Mucosa of stomach (tissue), 1 donor: ENCODE measurements at regions not wholly inside any gene's neighbourhood (a gene's known extent, or its start where the extent isn't known, plus 50 kb on each side); places are given as distances from the start of the nearest gene placed in this dataset.
"Not testable (repeated sequence)": the region's sequence is repeated elsewhere in the genome, so short reads cannot be mapped to it uniquely, and the experiment has no call there.

Experiments
- H3K27me3 ChIP-seq: one replicate; pipeline ENCODE4 v1.7.0; 2013; ENCODE audit warnings: mild to moderate bottlenecking, low read length; ENCODE audit not compliant: control insufficient read depth, insufficient read depth
- H3K36me3 ChIP-seq: one replicate; pipeline ENCODE4 v1.7.0; 2013; ENCODE audit warnings: low read length; ENCODE audit not compliant: control insufficient read depth, insufficient read depth
- H3K4me1 ChIP-seq: one replicate; pipeline ENCODE4 v1.7.0; 2013; ENCODE audit warnings: mild to moderate bottlenecking, low read length; ENCODE audit not compliant: control insufficient read depth, insufficient read depth
- H3K4me3 ChIP-seq: one replicate; pipeline ENCODE4 v1.7.0; 2013; ENCODE audit warnings: low read length
- H3K9ac ChIP-seq: one replicate; pipeline ENCODE4 v1.7.0; 2013; ENCODE audit warnings: mild to moderate bottlenecking, low read length, moderate library complexity
- H3K9me3 ChIP-seq: one replicate; pipeline ENCODE4 v1.7.0; 2013; ENCODE audit warnings: mild to moderate bottlenecking, low read length, moderate library complexity; ENCODE audit not compliant: control insufficient read depth
- donor health status: Pancreatic carcinoma.

- Histone ChIP-seq H3K9ac (no peak overlapping the region), H3K36me3 (no peaks in the 10 kb centered on the region), H3K27me3 (no peaks in the 10 kb centered on the region), H3K4me3 (no peak overlapping the region), H3K4me1 (no peaks in the 10 kb centered on the region), H3K9me3 (no peaks in the 10 kb centered on the region)
Measured at GRCh38 chr15:91635080-91635479, 218.4 kb upstream of the SLCO3A1 start.

- Histone ChIP-seq H3K4me1 (no peaks in the 10 kb centered on the region), H3K27me3 (no peaks in the 10 kb centered on the region), H3K36me3 (no peaks in the 10 kb centered on the region), H3K9me3 (no peaks in the 10 kb centered on the region), H3K4me3 (no peak overlapping the region), H3K9ac (no peak overlapping the region)
Measured at GRCh38 chr15:91635641-91636040, 217.9 kb upstream of the SLCO3A1 start.

GRCh38 chr15:91649016-91649415 lies 204.5 kb upstream of the SLCO3A1 start:
- H3K27me3 ChIP-seq = no peaks in the 10 kb centered on the region
- no peaks in the 10 kb centered on the region for H3K36me3 ChIP-seq
- no peaks in the 10 kb centered on the region for H3K9me3 ChIP-seq
- H3K4me3 ChIP-seq = no peak overlapping the region
- H3K9ac ChIP-seq = no peak overlapping the region
- H3K4me1 ChIP-seq = no peaks in the 10 kb centered on the region

- H3K4me3 ChIP-seq = no peak overlapping the region
- H3K9ac ChIP-seq = no peak overlapping the region
- H3K4me1 ChIP-seq = no peaks in the 10 kb centered on the region
- H3K36me3 ChIP-seq = no peaks in the 10 kb centered on the region
- H3K27me3 ChIP-seq = no peaks in the 10 kb centered on the region
- no peaks in the 10 kb centered on the region for H3K9me3 ChIP-seq
Measured at GRCh38 chr15:91649831-91650321, 203.6 kb upstream of the SLCO3A1 start.

- no peaks in the 10 kb centered on the region for H3K36me3 ChIP-seq
- no peaks in the 10 kb centered on the region for H3K4me1 ChIP-seq
- H3K4me3 ChIP-seq = no peak overlapping the region
- no peaks in the 10 kb centered on the region for H3K9me3 ChIP-seq
- H3K27me3 ChIP-seq = no peaks in the 10 kb centered on the region
- H3K9ac ChIP-seq = no peak overlapping the region
Measured at GRCh38 chr15:91651251-91651650, 202.3 kb upstream of the SLCO3A1 start.

- H3K9ac ChIP-seq = no peak overlapping the region
- H3K36me3 ChIP-seq = no peaks in the 10 kb centered on the region
- H3K9me3 ChIP-seq = no peaks in the 10 kb centered on the region
- H3K27me3 ChIP-seq = no peaks in the 10 kb centered on the region
- H3K4me1 ChIP-seq = no peaks in the 10 kb centered on the region
- no peak overlapping the region for H3K4me3 ChIP-seq
Measured at GRCh38 chr15:91652610-91653207, 200.8 kb upstream of the SLCO3A1 start.

GRCh38 chr15:91655563-91656290 lies 197.8 kb upstream of the SLCO3A1 start:
- H3K36me3 ChIP-seq, H3K27me3 ChIP-seq, H3K9ac ChIP-seq, H3K4me1 ChIP-seq, H3K4me3 ChIP-seq, H3K9me3 ChIP-seq: not testable (repeated sequence)

GRCh38 chr15:91660174-91660649 lies 193.3 kb upstream of the SLCO3A1 start:
- no peak overlapping the region for H3K9ac ChIP-seq
- no peak overlapping the region for H3K4me3 ChIP-seq
- H3K36me3 ChIP-seq = no peaks in the 10 kb centered on the region
- H3K9me3 ChIP-seq = no peaks in the 10 kb centered on the region
- H3K4me1 ChIP-seq = no peaks in the 10 kb centered on the region
- no peaks in the 10 kb centered on the region for H3K27me3 ChIP-seq

GRCh38 chr15:91664224-91664836 lies 189.2 kb upstream of the SLCO3A1 start:
- Histone ChIP-seq H3K4me1 (no peaks in the 10 kb centered on the region), H3K4me3 (no peak overlapping the region), H3K9me3 (no peaks in the 10 kb centered on the region), H3K36me3 (no peaks in the 10 kb centered on the region), H3K9ac (no peak overlapping the region), H3K27me3 (no peaks in the 10 kb centered on the region)

- Histone ChIP-seq H3K36me3 (no peaks in the 10 kb centered on the region), H3K4me1 (no peaks in the 10 kb centered on the region), H3K9ac (no peak overlapping the region), H3K4me3 (no peak overlapping the region), H3K9me3 (no peaks in the 10 kb centered on the region), H3K27me3 (no peaks in the 10 kb centered on the region)
Measured at GRCh38 chr15:91665212-91665611, 188.3 kb upstream of the SLCO3A1 start.

GRCh38 chr15:91668370-91668769 lies 185.1 kb upstream of the SLCO3A1 start:
- Histone ChIP-seq H3K9ac (no peak overlapping the region), H3K4me1 (no peaks in the 10 kb centered on the region), H3K4me3 (no peak overlapping the region), H3K27me3 (no peaks in the 10 kb centered on the region), H3K36me3 (no peaks in the 10 kb centered on the region), H3K9me3 (no peaks in the 10 kb centered on the region)

- no peaks in the 10 kb centered on the region for H3K9me3 ChIP-seq
- no peaks in the 10 kb centered on the region for H3K27me3 ChIP-seq
- H3K9ac ChIP-seq = no peak overlapping the region
- H3K4me1 ChIP-seq = no peaks in the 10 kb centered on the region
- H3K4me3 ChIP-seq = no peak overlapping the region
- H3K36me3 ChIP-seq = no peaks in the 10 kb centered on the region
Measured at GRCh38 chr15:91670108-91670507, 183.4 kb upstream of the SLCO3A1 start.
